Left ventricle myocardium superior (tissue), 1 donor: ENCODE measurements at regions not wholly inside any gene's neighbourhood (a gene's known extent, or its start where the extent isn't known, plus 50 kb on each side); places are given as distances from the start of the nearest gene placed in this dataset. TPM values are rescaled to one million over a fixed set of nuclear protein-coding genes. Genes with fewer than 3 reads are reported as not detected.

Source experiments
- ATAC-seq: fragments of 200-7000 bp; cut with Tn5 transposase; one replicate; pipeline ENCODE4 v1.9.1; 2020; ENCODE audit warnings: mild to moderate bottlenecking, moderate library complexity
- DNase-seq: peaks from one replicate; pipeline ENCODE4 v3.0.0-alpha.2; 2020
- intact Hi-C: fragments of 100-400 bp; cut with micrococcal nuclease; formaldehyde crosslinking; loops from one replicate; pipeline ENCODE4 v1.11.0; 2022
- microRNA-seq: library from miRNA; unstranded; fragments of <30 nt; microRNA quantifications from one replicate; pipeline ENCODE4 v1.2.0, GENCODE V29; 2020; ENCODE audit warnings: borderline number of aligned reads
- donor health status: DM: no; HTN: yes; CAD: no; lungs with severe emphysema.

DNA sequence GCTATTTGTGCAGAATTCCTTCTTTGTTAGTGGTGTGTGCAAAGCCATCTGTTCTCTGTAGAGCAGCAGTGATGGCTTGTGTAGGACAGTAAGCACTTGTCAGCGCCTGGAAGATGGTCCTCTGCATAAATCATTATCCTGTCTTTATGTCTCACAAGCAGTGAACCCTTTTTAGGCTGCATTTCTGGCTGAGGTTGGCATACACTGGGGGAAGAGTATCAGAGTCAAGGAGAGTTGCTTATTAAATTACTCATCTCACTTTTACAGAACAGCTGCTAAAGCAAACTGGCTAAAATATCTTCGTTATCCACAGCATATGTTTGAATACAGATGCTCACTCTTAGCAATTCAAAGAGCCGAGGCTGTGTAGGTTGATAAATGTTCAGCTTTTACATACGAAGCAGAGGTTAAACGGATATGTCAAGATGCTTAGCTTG lies 54.6 kb upstream of the NCAM2 start:
- intact Hi-C loops = no loop called here
- ATAC-seq = no peak

DNA sequence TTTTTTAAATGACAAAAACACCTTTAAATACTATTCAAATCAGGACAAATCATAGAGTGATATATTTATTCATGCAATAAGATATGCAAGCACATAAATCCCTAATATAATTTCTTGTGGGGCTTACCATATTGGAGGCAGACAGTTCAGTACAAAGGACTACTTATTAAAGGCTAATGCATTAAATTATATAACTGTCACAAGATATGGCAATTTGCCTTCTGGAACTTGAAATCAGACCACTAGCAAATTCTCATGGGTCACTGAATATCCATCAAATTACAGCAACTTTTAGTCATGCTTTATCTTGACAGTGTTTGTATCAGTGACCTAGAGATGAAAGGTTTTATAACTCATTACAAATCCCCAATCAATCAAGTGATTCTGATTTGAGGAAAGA lies 54.1 kb upstream of the NCAM2 start:
- ATAC-seq = no peak
- no peak for DNase-seq
- intact Hi-C loops = no loop called here

More for the DNA sequence above, 54.6 kb upstream of the NCAM2 start:
- no peak for DNase-seq

DNA sequence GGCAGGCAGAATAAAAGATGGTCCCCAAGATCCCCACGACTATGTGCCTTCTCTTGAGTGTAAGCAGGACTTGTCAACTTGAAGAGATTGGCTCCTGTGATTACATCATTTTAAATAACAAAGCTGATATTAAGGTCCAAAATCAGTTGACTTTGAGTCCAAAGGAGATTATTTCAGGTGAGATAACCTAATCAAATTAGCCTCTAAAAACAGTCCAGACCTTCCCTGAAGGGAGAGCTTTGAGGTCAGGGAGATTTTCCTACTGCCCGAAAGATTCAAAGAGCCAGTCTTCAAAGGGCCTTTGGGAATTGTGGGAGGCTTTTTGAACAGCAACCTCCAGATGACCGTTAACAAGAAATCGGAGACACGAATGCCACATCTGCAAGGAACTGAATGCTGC lies 51.5 kb upstream of the NCAM2 start:
- DNase-seq = no peak
- ATAC-seq = no peak
- intact Hi-C loops = no loop called here

Small RNAs in the stretch of these regions (microRNA-seq; reads per million reads assigned to microRNA genes)
- gene MIR548X = not detected
